ENCODE measurements at regions not wholly inside any gene's neighbourhood (a gene's known extent, or its start where the extent isn't known, plus 50 kb on each side); places are given as distances from the start of the nearest gene placed in this dataset.

- H3K14ac ChIP-seq (ENCODE audit: insufficient read length) = no peak overlapping the region
- H3K23ac ChIP-seq (ENCODE audit: insufficient read length) = no peak overlapping the region
- no peaks in the 10 kb centered on the region for H3K36me3 ChIP-seq (ENCODE audit: control insufficient read depth in 2 of 4, insufficient read depth in 4 of 4, low read length in 3 of 4)
- H2BK15ac ChIP-seq (ENCODE audit: low read length) = no peak overlapping the region
- H4K5ac ChIP-seq (ENCODE audit: insufficient read length, low read depth, low read length) = no peak overlapping the region
- no peaks in the 10 kb centered on the region for H3K9me3 ChIP-seq (ENCODE audit: insufficient read depth in 2 of 2, low read depth in 1 of 2, low read length in 1 of 2)
- H2AK5ac ChIP-seq (ENCODE audit: low read depth, low read length) = no peak overlapping the region
- H3K23me2 ChIP-seq (ENCODE audit: low read depth, low read length) = no peaks in the 10 kb centered on the region
- no peak overlapping the region for H3K4ac ChIP-seq (replicated peaks; ENCODE audit: insufficient read length, low read depth, low read length)
- no peak overlapping the region for H3K4me3 ChIP-seq (ENCODE audit: extremely low read depth in 1 of 4, insufficient read depth in 2 of 4, low read depth in 3 of 4, low read length in 4 of 4)
- H3K4me1 ChIP-seq (replicated peaks in 1 of 4; ENCODE audit: control insufficient read depth in 3 of 4, insufficient read depth in 4 of 4, low read length in 3 of 4) = peaks cover 0 to 2% (median 0%) of the 10 kb centered on the region in 4 experiments; a peak in 2 of 7 replicates
- H3K79me2 ChIP-seq (ENCODE audit: control insufficient read depth in 1 of 2, insufficient read depth in 2 of 2, low read length in 2 of 2) = no peaks in the 10 kb centered on the region
- FAIRE-seq (no peak), DNase-seq (ENCODE audit: low read depth in 1 of 2, low spot score in 2 of 2) (peak in 1 of 2 experiments; percentile 41)
- no peak overlapping the region for H2BK120ac ChIP-seq (replicated peaks; ENCODE audit: low read depth, low read length)
- H3K4me2 ChIP-seq (ENCODE audit: insufficient read depth in 1 of 2, low read depth in 2 of 2, low read length in 2 of 2) = no peak overlapping the region
- no peak overlapping the region for H2BK20ac ChIP-seq (ENCODE audit: low read length)
- no peak overlapping the region for H3K27ac ChIP-seq (ENCODE audit: low read depth, low read length)
- no peak overlapping the region for H4K8ac ChIP-seq (ENCODE audit: extremely low read depth, insufficient read depth, low read length)
- H2AFZ ChIP-seq (ENCODE audit: low read length) = no peak overlapping the region
- 69% methylated on average over 6 of the region's 7 CpGs; no CpG with 5 or more reads in 1 of the 2 experiments for WGBS, 2 experiments (ENCODE audit: extremely low coverage in 1 of 2, insufficient coverage in 1 of 2, insufficient read length in 1 of 2, insufficient replicate concordance in 2 of 2, low coverage in 1 of 2, low lambda C conversion rate in 2 of 2, missing lambda C conversion rate in 1 of 2)
- H2BK5ac ChIP-seq (ENCODE audit: low read depth, low read length) = no peak overlapping the region
- H3K9ac ChIP-seq (replicated peaks in 1 of 4; ENCODE audit: extremely low read depth in 1 of 4, low read depth in 3 of 4, low read length in 3 of 4) = no peak overlapping the region
- H3K27me3 ChIP-seq (replicated peaks in 1 of 4; ENCODE audit: control insufficient read depth in 3 of 4, extremely low read depth in 1 of 4, insufficient read depth in 3 of 4, low read length in 3 of 4) = no peaks in the 10 kb centered on the region
- no peak overlapping the region for H3K56ac ChIP-seq (replicated peaks; ENCODE audit: insufficient read length, low read depth, low read length)
- H4K20me1 ChIP-seq (replicated peaks in 1 of 2; ENCODE audit: control insufficient read depth in 1 of 2, insufficient read depth in 2 of 2, low read length in 2 of 2) = no peaks in the 10 kb centered on the region
- H3K18ac ChIP-seq (ENCODE audit: extremely low read depth, low read length) = no peak overlapping the region
- H2BK12ac ChIP-seq (ENCODE audit: low read depth, low read length) = no peak overlapping the region
- no peaks in the 10 kb centered on the region for H3K79me1 ChIP-seq (ENCODE audit: low read depth, low read length)
- H4K91ac ChIP-seq (replicated peaks; ENCODE audit: insufficient read length, low read length) = no peak overlapping the region
- CTCF ChIA-PET (ENCODE audit: partially characterized antibody) = interaction anchor here (0.6 kb wide), 1 partner anchor 313 kb away, joined by 3 read pairs; no protein-coding TSS in a partner anchor
- POLR2A ChIA-PET (ENCODE audit: partially characterized antibody) = no interaction called here
- TF ChIP-seq CEBPB (IDR thresholded peaks at IDR 0.05; ENCODE audit: low read depth, low read length) (no peak), RXRA (IDR thresholded peaks at IDR 0.05; ENCODE audit: insufficient read depth, low read depth, low read length) (no peak), TCF12 (IDR thresholded peaks at IDR 0.05; ENCODE audit: low read depth, low read length) (no peak), JUND (IDR thresholded peaks at IDR 0.05; ENCODE audit: low read length) (no peak), BCL11A (IDR thresholded peaks at IDR 0.05; ENCODE audit: low read depth in 2 of 2, low read length in 2 of 2) (no peak), USF2 (IDR thresholded peaks at IDR 0.05; ENCODE audit: low read length) (no peak), CBX8 (IDR thresholded peaks at IDR 0.05; ENCODE audit: borderline replicate concordance, low read depth, low read length) (no peak), GTF2F1 (IDR thresholded peaks at IDR 0.05; ENCODE audit: borderline replicate concordance, low read depth, low read length) (no peak), TAF1 (IDR thresholded peaks at IDR 0.05; ENCODE audit: low read depth, low read length) (no peak), EP300 (IDR thresholded peaks at IDR 0.05; ENCODE audit: borderline replicate concordance in 1 of 2, low read depth in 2 of 2, low read length in 2 of 2) (no peak), SAP30 (IDR thresholded peaks at IDR 0.05; ENCODE audit: insufficient read depth, insufficient replicate concordance, low read length) (no peak), RAD21 (IDR thresholded peaks at IDR 0.05 in 1 of 2, conservative IDR thresholded peaks at IDR 0.05 in 1 of 2; ENCODE audit: low read depth in 2 of 2, low read length in 2 of 2) (no peak), KDM5A (IDR thresholded peaks at IDR 0.05; ENCODE audit: low read length) (no peak), BRCA1 (IDR thresholded peaks at IDR 0.05; ENCODE audit: low read depth, low read length) (no peak)
Observed at GRCh38 chrX:118178450-118178849, 61.8 kb upstream of the KLHL13 start.

Data from H1 (cell line).